HG03439 (cell line): ENCODE measurements at regions not wholly inside any gene's neighbourhood (a gene's known extent, or its start where the extent isn't known, plus 50 kb on each side); places are given as distances from the start of the nearest gene placed in this dataset.
A peak's percentile ranks its signal among the peaks of the same experiment; 100 is the strongest.

Source experiments
- ATAC-seq: cut with Tn5 transposase; IDR thresholded peaks from one replicate; pipeline ENCODE4 v1.9.1; 2021; ENCODE audit warnings: mild to moderate bottlenecking, moderate library complexity; ENCODE audit not compliant: unreplicated experiment

DNA sequence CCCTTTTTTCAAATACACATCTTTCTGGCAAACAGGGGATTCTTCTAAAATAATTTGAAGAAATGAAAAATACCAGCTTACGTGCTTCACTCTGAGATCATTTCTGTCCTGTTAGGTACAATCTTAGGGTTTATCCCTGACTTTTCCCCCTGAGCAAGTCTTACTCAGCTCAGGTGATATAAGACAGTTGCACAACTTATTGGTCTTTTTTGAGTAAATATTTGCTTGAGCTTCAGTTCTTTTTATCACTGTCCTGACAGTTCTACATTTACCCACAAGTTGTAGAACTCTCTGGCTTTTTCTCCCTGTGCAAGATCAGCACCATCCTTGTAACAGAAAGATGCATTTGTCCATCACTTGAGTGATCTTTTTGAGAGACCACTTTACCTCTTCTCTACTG is 84.9 kb downstream of the MID1IP1 start:
- no peak for ATAC-seq

GRCh38 chrX:38887222-38887621 is 86.0 kb downstream of the MID1IP1 start:
- ATAC-seq, result no peak

DNA sequence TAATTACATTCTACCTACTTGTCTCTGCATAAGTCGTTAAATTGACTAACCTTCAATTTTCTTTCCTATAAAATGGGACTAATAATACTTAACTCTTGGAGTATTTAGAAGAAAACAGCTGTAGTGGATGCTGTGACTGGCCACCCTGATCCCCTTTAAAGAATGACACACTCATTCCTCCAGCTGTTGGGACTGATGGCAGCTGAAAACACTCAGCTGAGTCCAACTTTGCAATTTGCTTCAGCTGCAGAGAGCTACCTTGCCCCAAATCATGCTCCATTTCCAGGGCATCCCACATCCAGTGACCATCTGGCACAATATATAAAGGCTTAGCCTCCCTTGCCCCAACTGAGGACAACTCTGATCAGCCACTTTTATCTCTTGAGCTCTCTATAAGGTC is 89.1 kb downstream of the MID1IP1 start:
- no peak for ATAC-seq

DNA sequence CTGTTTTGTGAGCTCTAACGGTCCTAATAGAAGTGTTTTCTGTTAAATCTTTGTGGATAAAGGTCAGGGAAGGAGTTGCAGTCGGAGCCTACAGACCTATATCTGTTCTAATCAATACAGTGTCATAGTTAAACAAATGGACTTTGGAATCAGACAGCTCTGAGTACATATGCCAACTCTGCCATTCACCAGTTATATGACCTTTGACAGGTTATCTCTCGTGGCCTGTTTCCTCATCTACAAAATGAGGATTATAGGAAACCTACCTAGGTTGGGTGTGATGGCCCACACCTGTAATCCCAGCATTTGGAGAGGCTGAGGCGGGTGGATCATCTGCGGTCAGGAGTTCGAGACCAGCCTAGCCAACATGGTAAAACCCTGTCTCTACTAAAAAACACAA is 89.7 kb downstream of the MID1IP1 start:
- no peak for ATAC-seq

GRCh38 chrX:38891641-38892413 is 90.6 kb downstream of the MID1IP1 start:
- peak; percentile 67 for ATAC-seq

- ATAC-seq, result no peak
These were observed 92.2 kb downstream of the MID1IP1 start for GRCh38 chrX:38893441-38893840.

GRCh38 chrX:38895775-38896174 is 94.5 kb downstream of the MID1IP1 start:
- no peak for ATAC-seq

GRCh38 chrX:38896724-38897298 is 95.6 kb downstream of the MID1IP1 start:
- ATAC-seq, result no peak

- no peak for ATAC-seq
These were observed 97.0 kb downstream of the MID1IP1 start for GRCh38 chrX:38898261-38898660.

GRCh38 chrX:38899650-38900049 is 98.4 kb downstream of the MID1IP1 start:
- ATAC-seq, result no peak

- no peak for ATAC-seq
These were observed 99.5 kb downstream of the MID1IP1 start for GRCh38 chrX:38900719-38901118.

GRCh38 chrX:38902972-38903492 is 101.8 kb downstream of the MID1IP1 start:
- ATAC-seq, result no peak

DNA sequence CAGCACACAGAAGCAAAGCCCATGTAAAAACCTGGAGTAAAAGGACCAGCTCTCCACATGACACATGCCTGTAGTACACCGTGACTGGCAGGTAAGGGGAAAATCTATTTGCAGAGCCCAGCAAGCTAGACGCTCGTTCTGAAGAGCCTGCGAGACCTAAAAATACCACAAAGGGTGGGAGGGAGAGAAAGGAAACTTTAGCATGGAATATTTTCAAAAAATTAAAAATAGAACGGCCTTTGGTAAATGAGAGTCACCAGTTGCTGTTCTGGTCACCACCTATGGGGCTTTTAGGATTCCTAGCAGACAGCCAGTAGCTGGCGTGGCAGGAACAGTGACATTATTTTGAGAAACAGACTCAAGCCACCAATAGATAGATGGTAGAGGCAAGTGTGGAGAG is 115.5 kb downstream of the MID1IP1 start:
- no peak for ATAC-seq

- no peak for ATAC-seq
These were observed 116.7 kb downstream of the MID1IP1 start for GRCh38 chrX:38917954-38918353.

DNA sequence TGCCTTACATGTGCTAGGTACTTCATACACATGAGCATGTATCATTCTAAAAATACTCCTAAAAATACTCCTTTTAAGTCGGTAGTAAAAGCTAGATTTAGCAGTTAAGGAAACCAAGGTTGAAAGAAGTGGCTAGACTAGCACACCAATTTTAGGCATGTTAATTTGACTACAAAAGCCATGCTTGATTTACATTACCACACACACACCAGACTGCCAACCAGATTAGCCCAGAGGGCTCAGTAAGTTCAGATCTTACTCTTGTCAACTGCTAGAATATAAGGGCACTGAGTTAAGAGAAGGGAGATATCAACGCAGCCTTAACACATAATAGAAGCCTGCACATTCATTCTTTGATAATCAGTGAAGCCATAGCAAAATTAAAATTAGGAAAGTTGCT is 117.9 kb downstream of the MID1IP1 start:
- no peak for ATAC-seq

GRCh38 chrX:38919853-38920528 is 118.7 kb downstream of the MID1IP1 start:
- no peak for ATAC-seq

GRCh38 chrX:38923451-38923969 is 122.3 kb downstream of the MID1IP1 start:
- no peak for ATAC-seq

- ATAC-seq, result no peak
These were observed 126.3 kb downstream of the MID1IP1 start for GRCh38 chrX:38927592-38927991.

- ATAC-seq, result no peak
These were observed 128.7 kb downstream of the MID1IP1 start for GRCh38 chrX:38929966-38930421.

DNA sequence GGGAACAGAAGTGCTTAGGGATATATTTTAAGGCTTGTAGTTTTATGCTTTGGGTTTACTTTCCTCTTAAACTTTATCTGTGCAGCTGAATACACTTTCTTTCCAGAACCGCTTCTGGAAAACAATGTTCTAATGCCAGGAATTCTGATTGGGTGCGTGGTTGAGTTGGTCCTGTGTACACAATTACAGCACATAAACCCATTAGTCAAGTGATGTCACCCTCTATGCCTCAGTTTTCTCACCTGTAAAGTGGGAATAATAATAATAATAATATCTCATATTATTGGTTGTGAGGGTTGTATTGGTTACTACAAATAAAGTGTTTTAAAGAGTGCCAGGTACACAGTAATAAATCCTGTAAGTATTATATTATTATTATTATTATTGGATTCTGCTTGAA is 129.2 kb downstream of the MID1IP1 start:
- no peak for ATAC-seq

GRCh38 chrX:38935561-38935960 is 134.3 kb downstream of the MID1IP1 start:
- ATAC-seq, result no peak

- ATAC-seq, result no peak
These were observed 136.1 kb downstream of the MID1IP1 start for GRCh38 chrX:38937400-38937799.
